Motor neuron (in vitro differentiated cells): ENCODE measurements at regions not wholly inside any gene's neighbourhood (a gene's known extent, or its start where the extent isn't known, plus 50 kb on each side); places are given as distances from the start of the nearest gene placed in this dataset.
"Not testable (repeated sequence)": the region's sequence is repeated elsewhere in the genome, so short reads cannot be mapped to it uniquely, and the experiment has no call there.

Experiments used
- ATAC-seq, 8 experiments: fragments of 200-7000 bp; cut with Tn5 transposase; replicated peaks in 6 of 8; 2 replicates each; pipeline ENCODE4 v1.8.0; 2021; ENCODE audit warnings: mild to moderate bottlenecking in 8 of 8, moderate library complexity in 8 of 8
- H3K27ac ChIP-seq, 2 donors: fragments of 250-450 bp; sonication (Bioruptor Pico); 2 replicates each; pipeline ENCODE4 v1.9.0; 2021; ENCODE audit warnings: antibody characterized with exemption in 2 of 2, mild to moderate bottlenecking in 2 of 2, moderate library complexity in 1 of 2
- H3K4me1 ChIP-seq, 2 donors: fragments of 250-450 bp; sonication (Bioruptor Pico); replicated peaks in 1 of 2; 2 replicates each; pipeline ENCODE4 v1.6.1; 2021; ENCODE audit warnings: antibody characterized with exemption in 2 of 2, mild to moderate bottlenecking in 2 of 2, moderate library complexity in 1 of 2
- H3K4me3 ChIP-seq, 5 donors: fragments of 250-450 bp; sonication (Bioruptor Pico); 2 replicates each; pipeline ENCODE4 v1.9.0; 2021; ENCODE audit warnings: antibody characterized with exemption in 5 of 5, mild to moderate bottlenecking in 5 of 5, moderate library complexity in 4 of 5
- WGBS, 10 experiments: fragments of 450-650 bp; shearing (Covaris generic); methylation state at CpG; one replicate each; pipeline ENCODE4 v1.0.0; 2022; 5-methylcytosine and 5-hydroxymethylcytosine counted together
- in situ Hi-C, 9 experiments: fragments of 400-800 bp; cut with MboI; loops; one replicate each; pipeline ENCODE4 v1.15.0; 2021; ENCODE audit warnings: low sequenced_read_pairs in 9 of 9, low pct_unique_long_range_greater_than_20kb in 2 of 9; ENCODE audit not compliant: unreplicated experiment in 9 of 9

- Histone ChIP-seq H3K4me1 (peaks cover 0 to 6% of the 10 kb centered on the region in 2 donors), H3K27ac (no peak overlapping the region), H3K4me3 (no peak overlapping the region)
- ATAC-seq = peak in 3 of 8 experiments; percentile 20 to 56 (median 50)
- in situ Hi-C loops = no loop called here
- 67 to 100% (median 81%) methylated on average over 1 to 3 of the region's 9 CpGs; no CpG with 5 or more reads in 6 of the 10 experiments for WGBS, 10 experiments
Observed at GRCh38 chr15:62901909-62902546, 140.5 kb upstream of the TPM1 start.

DNA sequence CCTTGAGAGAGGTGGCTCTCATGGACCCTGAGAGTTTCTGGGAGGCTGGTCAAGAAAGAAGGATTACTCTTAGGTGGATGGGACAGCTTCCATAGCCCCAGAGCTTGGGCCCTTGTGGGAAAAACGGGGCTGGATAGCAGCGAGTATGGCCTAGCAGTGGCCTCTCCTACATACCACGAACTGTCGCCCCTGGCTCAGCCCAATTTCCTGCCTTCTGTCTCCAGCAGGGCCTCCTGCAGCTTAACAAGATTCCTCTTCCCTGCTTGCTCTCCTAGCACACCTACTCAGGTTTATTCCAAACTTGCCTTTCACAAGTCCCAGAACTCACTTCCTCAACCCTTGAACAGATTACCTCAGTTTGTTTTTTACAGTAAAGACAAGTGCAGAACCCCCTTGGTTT, 139.7 kb upstream of the TPM1 start:
- no peak overlapping the region for H3K4me3 ChIP-seq
- no peak for ATAC-seq
- no peak overlapping the region for H3K27ac ChIP-seq
- in situ Hi-C loops = no loop called here
- H3K4me1 ChIP-seq = peaks cover 0 to 4% of the 10 kb centered on the region in 2 donors
- 90 to 93% (median 92%) methylated on average over 2 to 4 of the region's 4 CpGs; no CpG with 5 or more reads in 5 of the 10 experiments for WGBS, 10 experiments

DNA sequence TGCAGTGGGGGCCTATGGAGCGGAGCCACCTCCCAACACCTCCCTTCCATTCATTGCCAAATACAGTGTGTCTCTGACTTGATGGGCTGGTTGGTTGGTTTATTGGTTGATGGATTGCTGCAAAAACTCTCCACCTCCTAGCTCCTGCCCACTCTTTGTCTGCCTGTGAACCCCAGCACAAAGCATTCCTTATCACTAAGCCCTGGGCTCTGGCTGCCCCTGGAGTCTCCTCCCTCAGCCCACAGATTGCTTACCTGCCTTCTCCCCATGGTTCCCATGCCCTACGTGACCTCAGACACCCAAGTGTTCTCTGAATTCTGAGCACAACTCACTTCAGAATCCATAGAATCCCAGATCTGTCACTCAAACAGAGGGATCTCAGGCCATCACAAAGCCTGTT, 139.1 kb upstream of the TPM1 start:
- Histone ChIP-seq H3K4me1 (peaks cover 0 to 4% of the 10 kb centered on the region in 2 donors), H3K27ac (no peak overlapping the region), H3K4me3 (no peak overlapping the region)
- WGBS, 10 experiments = 60 to 100% (median 100%) methylated on average over 1 of the region's 2 CpGs; no CpG with 5 or more reads in 4 of the 10 experiments
- in situ Hi-C loops = no loop called here
- ATAC-seq = no peak

DNA sequence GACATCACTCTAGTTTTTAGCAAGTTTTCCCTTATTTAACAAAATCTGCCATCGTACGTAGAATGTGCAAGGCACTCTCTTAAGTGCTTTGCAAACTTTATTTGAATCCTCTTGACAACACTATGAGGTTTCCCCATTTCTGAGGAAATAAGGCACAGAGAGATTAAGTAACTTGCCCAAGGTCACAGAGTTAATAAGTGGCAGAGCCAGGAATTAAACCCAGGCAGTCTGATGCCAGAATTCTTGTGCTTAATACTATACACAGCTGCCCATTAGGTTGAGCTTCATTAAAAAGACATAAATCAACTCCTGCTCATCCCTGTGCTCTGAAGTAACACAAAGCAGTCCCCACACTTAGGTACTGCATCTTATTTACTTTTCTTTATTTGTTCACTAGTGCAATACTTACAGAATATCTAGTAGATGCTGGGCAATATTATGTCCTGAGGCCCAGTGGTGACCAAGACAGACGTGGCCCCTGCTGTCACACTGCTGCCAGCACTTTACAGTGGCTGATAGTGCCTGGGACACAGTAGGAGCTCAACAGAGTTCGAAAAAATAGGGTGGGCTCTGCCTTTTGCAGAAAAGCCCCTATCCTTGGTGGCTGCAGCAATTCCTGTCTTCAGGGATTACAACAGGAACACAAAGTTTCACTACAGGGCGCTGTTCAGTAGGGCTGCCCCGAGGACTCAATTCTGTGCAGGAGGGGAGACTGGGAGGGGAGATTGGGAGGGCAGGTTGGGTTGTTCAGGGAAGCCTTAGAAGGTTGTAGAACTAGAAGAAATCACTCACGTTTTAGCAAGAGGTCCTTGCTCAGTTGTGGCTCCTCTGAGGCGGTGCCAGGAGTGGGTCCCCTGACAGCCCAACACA, 138.3 kb upstream of the TPM1 start:
- Histone ChIP-seq H3K27ac (no peak overlapping the region), H3K4me3 (no peak overlapping the region), H3K4me1 (peaks cover 0 to 4% of the 10 kb centered on the region in 2 donors)
- in situ Hi-C loops = no loop called here
- ATAC-seq = peak in 2 of 8 experiments; percentile 43 to 68
- WGBS, 10 experiments = 72 to 100% (median 100%) methylated on average over 1 to 3 of the region's 8 CpGs; no CpG with 5 or more reads in 2 of the 10 experiments

DNA sequence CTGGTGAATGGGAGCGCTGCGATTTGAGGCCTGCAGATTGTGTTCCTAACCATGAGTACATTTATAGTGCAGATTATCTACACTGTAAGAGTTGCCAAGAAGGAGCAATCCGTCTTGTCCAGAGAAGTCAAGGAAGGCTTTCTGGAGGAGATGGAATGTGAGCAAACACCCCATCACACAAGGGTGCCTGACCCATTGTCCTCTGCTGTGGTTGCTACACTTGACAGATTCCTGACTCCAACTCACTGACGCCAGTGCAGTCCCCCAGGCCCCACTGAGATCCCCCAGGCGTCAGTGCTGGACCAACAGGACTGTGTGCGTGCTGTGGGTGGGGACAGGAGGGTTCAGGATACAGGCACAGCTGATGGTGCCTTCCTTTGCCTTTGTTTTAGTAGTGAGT, 135.9 kb upstream of the TPM1 start:
- peak in 1 of 8 experiments; percentile 19 for ATAC-seq
- no peak overlapping the region for H3K27ac ChIP-seq
- no peak overlapping the region for H3K4me3 ChIP-seq
- in situ Hi-C loops = no loop called here
- peaks cover 0 to 4% of the 10 kb centered on the region in 2 donors for H3K4me1 ChIP-seq
- 43 to 100% (median 96%) methylated on average over 1 to 3 of the region's 6 CpGs; no CpG with 5 or more reads in 2 of the 10 experiments for WGBS, 10 experiments

DNA sequence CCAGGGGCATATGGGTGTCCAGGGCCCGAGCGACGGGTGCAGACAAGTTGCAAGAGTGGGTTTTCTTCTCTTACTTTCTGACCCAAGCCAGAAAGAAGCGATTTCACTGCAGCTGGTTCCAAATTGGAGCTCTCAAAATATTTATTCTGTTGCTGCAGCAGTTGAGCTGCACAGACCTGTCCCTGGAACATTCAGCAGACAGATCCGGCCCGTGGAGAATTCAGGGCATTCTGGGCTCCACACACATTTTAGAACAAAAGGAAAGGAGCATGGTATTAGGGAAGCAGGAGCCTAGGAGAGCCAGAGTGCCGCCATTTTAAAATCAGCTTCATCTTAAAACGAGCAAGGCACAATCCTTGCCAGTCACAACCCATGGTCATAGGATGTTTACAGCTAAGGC, 135.3 kb upstream of the TPM1 start:
- H3K4me3 ChIP-seq = no peak overlapping the region
- in situ Hi-C loops = no loop called here
- H3K27ac ChIP-seq = no peak overlapping the region
- H3K4me1 ChIP-seq = peaks cover 0 to 1% of the 10 kb centered on the region in 2 donors
- 67 to 100% (median 100%) methylated on average over 1 to 8 of the region's 8 CpGs; no CpG with 5 or more reads in 2 of the 10 experiments for WGBS, 10 experiments
- ATAC-seq = no peak

GRCh38 chr15:62908341-62908740, 134.2 kb upstream of the TPM1 start:
- H3K27ac ChIP-seq, ATAC-seq, in situ Hi-C loops, H3K4me3 ChIP-seq: not testable (repeated sequence)
- WGBS, 10 experiments = 0 to 88% (median 79%) methylated on average over 1 to 5 of the region's 5 CpGs; no CpG with 5 or more reads in 2 of the 10 experiments
- H3K4me1 ChIP-seq = peaks cover 9 to 10% of the 10 kb centered on the region in 2 donors

- WGBS, 10 experiments = 71 to 100% (median 95%) methylated on average over 1 to 2 of the region's 3 CpGs; no CpG with 5 or more reads in 6 of the 10 experiments
- in situ Hi-C loops = no loop called here
- H3K4me3 ChIP-seq = no peak overlapping the region
- H3K4me1 ChIP-seq = peaks cover 10 to 11% of the 10 kb centered on the region in 2 donors
- no peak overlapping the region for H3K27ac ChIP-seq
- ATAC-seq = no peak
Observed at GRCh38 chr15:62909257-62909656, 133.3 kb upstream of the TPM1 start.

- ATAC-seq = peak in 1 of 8 experiments; percentile 14
- no peak overlapping the region for H3K27ac ChIP-seq
Observed at GRCh38 chr15:62912282-62912681, 130.3 kb upstream of the TPM1 start.

GRCh38 chr15:62912808-62913207, 129.7 kb upstream of the TPM1 start:
- in situ Hi-C loops = no loop called here
- 25 to 100% (median 57%) methylated on average over 1 to 3 of the region's 5 CpGs; no CpG with 5 or more reads in 3 of the 10 experiments for WGBS, 10 experiments
- peaks cover 10 to 11% of the 10 kb centered on the region in 2 donors for H3K4me1 ChIP-seq
- H3K4me3 ChIP-seq = no peak overlapping the region
- H3K27ac ChIP-seq = no peak overlapping the region
- ATAC-seq = peak in 5 of 8 experiments; percentile 34 to 84 (median 50)

More at GRCh38 chr15:62912282-62912681, 130.3 kb upstream of the TPM1 start:
- H3K4me3 ChIP-seq = no peak overlapping the region
- H3K4me1 ChIP-seq = peaks cover 10 to 11% of the 10 kb centered on the region in 2 donors
- in situ Hi-C loops = no loop called here
- 75 to 100% (median 93%) methylated on average over 1 to 3 of the region's 3 CpGs; no CpG with 5 or more reads in 1 of the 10 experiments for WGBS, 10 experiments

- Histone ChIP-seq H3K4me3 (no peak overlapping the region), H3K4me1 (peaks cover 10 to 11% of the 10 kb centered on the region in 2 donors), H3K27ac (no peak overlapping the region)
- ATAC-seq = peak in 1 of 8 experiments; percentile 22
- in situ Hi-C loops = no loop called here
- WGBS, 10 experiments = 0 to 83% (median 67%) methylated on average over 1 of the region's 1 CpG; no CpG with 5 or more reads in 3 of the 10 experiments
Observed at GRCh38 chr15:62913246-62913645, 129.3 kb upstream of the TPM1 start.

DNA sequence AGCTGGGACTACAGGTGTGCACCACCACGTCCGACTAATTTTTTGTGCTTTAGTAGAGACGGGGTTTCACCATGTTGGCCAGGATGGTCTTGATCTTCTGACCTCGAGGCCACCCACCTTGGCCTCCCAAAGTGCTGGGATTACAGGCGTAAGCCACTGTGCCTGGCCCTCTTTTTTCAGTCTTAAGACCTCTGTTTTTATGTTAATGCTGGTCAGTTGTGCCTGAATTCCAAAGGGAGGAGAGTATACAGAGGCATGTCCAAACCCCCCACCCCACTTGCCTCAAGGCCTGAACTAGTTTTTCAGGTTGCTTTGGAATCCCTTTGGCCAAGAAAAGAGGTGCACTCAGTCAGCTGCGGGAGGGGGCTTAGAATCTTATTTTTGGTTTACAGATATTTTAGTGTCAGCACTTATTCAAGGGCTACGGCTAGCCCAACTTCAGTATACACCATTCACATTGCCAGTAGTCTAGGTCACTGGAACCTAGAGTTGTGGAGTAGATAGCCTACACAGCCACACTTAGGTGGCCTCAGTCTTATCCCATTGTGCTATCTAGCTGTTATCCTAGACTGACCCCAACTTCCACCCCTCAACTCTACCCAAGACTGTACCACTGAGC, 128.0 kb upstream of the TPM1 start:
- Histone ChIP-seq H3K4me3 (no peak overlapping the region), H3K4me1 (peaks cover 10 to 11% of the 10 kb centered on the region in 2 donors), H3K27ac (no peak overlapping the region)
- no peak for ATAC-seq
- 63 to 100% (median 80%) methylated on average over 1 to 5 of the region's 7 CpGs; no CpG with 5 or more reads in 4 of the 10 experiments for WGBS, 10 experiments
- in situ Hi-C loops = no loop called here
